ENCODE measurements at regions not wholly inside any gene's neighbourhood (a gene's known extent, or its start where the extent isn't known, plus 50 kb on each side); places are given as distances from the start of the nearest gene placed in this dataset.

- TF ChIP-seq ZNF747 (tag by site-specific recombination; IDR thresholded peaks at IDR 0.05) (no peak), ZNF704 (tag by site-specific recombination; IDR thresholded peaks at IDR 0.05) (no peak), IKZF3 (tag by site-specific recombination; IDR thresholded peaks at IDR 0.05) (no peak), ZNF366 (tag by site-specific recombination; conservative IDR thresholded peaks at IDR 0.05) (peak; percentile 20; the same call in 1 of the 2 replicates), ZNF18 (tag by site-specific recombination; IDR thresholded peaks at IDR 0.05) (no peak), ZNF23 (tag by site-specific recombination; IDR thresholded peaks at IDR 0.05; ENCODE audit: borderline replicate concordance) (no peak), ZBTB17 (tag by site-specific recombination; IDR thresholded peaks at IDR 0.05) (0 out of 2 replicates have a peak, but pooled peaks have one; percentile 21), SP7 (tag by site-specific recombination; IDR thresholded peaks at IDR 0.05) (no peak)
- ChIA-PET POLR2A (no interaction called here), CTCF (no interaction called here)
- Histone ChIP-seq H3K27ac (ENCODE audit: extremely low read depth, low read depth, low read length) (no peak overlapping the region), H3K9me3 (ENCODE audit: control insufficient read depth, insufficient read depth, low read depth, low read length) (no peaks in the 10 kb centered on the region), H3K4me1 (ENCODE audit: control insufficient read depth, insufficient read depth, low read length) (no peaks in the 10 kb centered on the region), H3K4me3 (ENCODE audit: low read depth, low read length) (no peak overlapping the region), H3K36me3 (ENCODE audit: control insufficient read depth in 2 of 2, insufficient read depth in 1 of 2, low read length in 2 of 2) (no peaks in the 10 kb centered on the region)
These were observed 583.2 kb downstream of the EPHA3 start for GRCh38 chr3:89690646-89691045.

- no peak overlapping the region for H3K27ac ChIP-seq (ENCODE audit: extremely low read depth, low read depth, low read length)
- no peaks in the 10 kb centered on the region for H3K36me3 ChIP-seq (ENCODE audit: control insufficient read depth in 2 of 2, insufficient read depth in 1 of 2, low read length in 2 of 2)
- H3K4me1 ChIP-seq (ENCODE audit: control insufficient read depth, insufficient read depth, low read length), result peaks cover under 1% of the 10 kb centered on the region; the same call in 1 of the 2 replicates
- H3K4me3 ChIP-seq (ENCODE audit: low read depth, low read length), result no peak overlapping the region
- CTCF ChIA-PET, result no interaction called here
- POLR2A ChIA-PET, result no interaction called here
- H3K9me3 ChIP-seq (ENCODE audit: control insufficient read depth, insufficient read depth, low read depth, low read length), result no peaks in the 10 kb centered on the region
- TF ChIP-seq SP3 (tag by site-specific recombination; IDR thresholded peaks at IDR 0.05), result no peak
- no peak for TF ChIP-seq FEZF1 (tag by site-specific recombination; IDR thresholded peaks at IDR 0.05)
- TF ChIP-seq ZNF354C (tag by site-specific recombination; IDR thresholded peaks at IDR 0.05; ENCODE audit: borderline replicate concordance, low read depth), result no peak
- TF ChIP-seq ZNF114 (tag by site-specific recombination; IDR thresholded peaks at IDR 0.05), result no peak
- no peak for TF ChIP-seq ZNF404 (tag by site-specific recombination; IDR thresholded peaks at IDR 0.05)
- no peak for TF ChIP-seq ZNF677 (tag by site-specific recombination; IDR thresholded peaks at IDR 0.05)
- TF ChIP-seq ZNF654 (tag by site-specific recombination; IDR thresholded peaks at IDR 0.05; ENCODE audit: low read depth), result no peak
- no peak for TF ChIP-seq ATF2 (tag by site-specific recombination; IDR thresholded peaks at IDR 0.05; ENCODE audit: low read depth)
- no peak for TF ChIP-seq ZBTB1 (tag by site-specific recombination; IDR thresholded peaks at IDR 0.05)
- TF ChIP-seq HOXC10 (CRISPR knock-in tag; IDR thresholded peaks at IDR 0.05), result no peak
- no peak for TF ChIP-seq ZNF214 (tag by site-specific recombination; IDR thresholded peaks at IDR 0.05; ENCODE audit: borderline replicate concordance)
- no peak for TF ChIP-seq ZNF169 (tag by site-specific recombination; IDR thresholded peaks at IDR 0.05)
- no peak for TF ChIP-seq ZNF548 (tag by site-specific recombination; IDR thresholded peaks at IDR 0.05)
These were observed 585.2 kb downstream of the EPHA3 start for GRCh38 chr3:89692601-89693000.

Measured in HEK293 (cell line).